Neural cell (in vitro differentiated cells): ENCODE measurements at regions not wholly inside any gene's neighbourhood (a gene's known extent, or its start where the extent isn't known, plus 50 kb on each side); places are given as distances from the start of the nearest gene placed in this dataset.

Source experiments
- H2AFZ ChIP-seq: fragments of 200-600, 300-800 bp; sonication (generic), shearing (Covaris generic); 2 replicates; pipeline ENCODE4 v1.6.0; 2014; ENCODE audit warnings: low read depth, mild to moderate bottlenecking, antibody characterized with exemption, low read length, moderate library complexity
- H3F3A ChIP-seq: fragments of 200-600 bp; shearing (Covaris generic); 2 replicates; pipeline ENCODE4 v1.6.1; 2016; ENCODE audit warnings: mild to moderate bottlenecking, moderate library complexity, mixed read lengths, antibody characterized with exemption, low read length; ENCODE audit not compliant: insufficient read depth, poor library complexity, severe bottlenecking
- H3K27ac ChIP-seq: fragments of 200-600, 300-800 bp; sonication (generic), shearing (Covaris generic); 2 replicates; pipeline ENCODE4 v1.5.1; 2014; ENCODE audit warnings: mild to moderate bottlenecking, low read length, moderate library complexity
- H3K27me3 ChIP-seq: fragments of 300-800, 200-600 bp; sonication (generic), shearing (Covaris generic); 2 replicates; pipeline ENCODE4 v1.6.0; 2014; ENCODE audit warnings: mild to moderate bottlenecking, low read depth, low read length, moderate library complexity; ENCODE audit not compliant: insufficient read depth
- H3K36me3 ChIP-seq: fragments of 300-800, 200-600 bp; sonication (generic), shearing (Covaris generic); 2 replicates; pipeline ENCODE4 v1.5.1; 2014; ENCODE audit warnings: mild to moderate bottlenecking, antibody characterized with exemption, low read length, moderate library complexity; ENCODE audit not compliant: insufficient read depth
- H3K4me2 ChIP-seq: fragments of 300-800, 200-600 bp; sonication (generic), shearing (Covaris generic); 2 replicates; pipeline ENCODE4 v1.6.0; 2014; ENCODE audit warnings: mild to moderate bottlenecking, low read length
- H3K4me3 ChIP-seq: fragments of 300-800, 200-600 bp; sonication (generic), shearing (Covaris generic); 2 replicates; pipeline ENCODE4 v1.5.1; 2014; ENCODE audit warnings: mild to moderate bottlenecking, low read length, moderate library complexity
- H3K79me2 ChIP-seq: fragments of 200-600 bp; shearing (Covaris generic); replicated peaks from 2 replicates; pipeline ENCODE4 v1.6.0; 2014; ENCODE audit warnings: mild to moderate bottlenecking, low read length, moderate library complexity; ENCODE audit not compliant: insufficient read depth
- H3K9ac ChIP-seq: fragments of 300-800, 200-600 bp; sonication (generic), shearing (Covaris generic); 2 replicates; pipeline ENCODE4 v1.6.1; 2016; ENCODE audit warnings: mild to moderate bottlenecking, low read length, mixed read lengths
- H3K9me2 ChIP-seq: fragments of 200-600 bp; shearing (Covaris generic); 2 replicates; pipeline ENCODE4 v1.6.1; 2016; ENCODE audit warnings: mild to moderate bottlenecking, low read length, mixed read lengths; ENCODE audit not compliant: insufficient read depth
- H3K9me3 ChIP-seq: fragments of 200-600, 300-800 bp; sonication (generic), shearing (Covaris generic); 2 replicates; pipeline ENCODE4 v1.6.1; 2016; ENCODE audit warnings: mild to moderate bottlenecking, mixed run types, low read length, moderate library complexity, mixed read lengths
- H4K20me1 ChIP-seq: fragments of 200-600 bp; shearing (Covaris generic); 2 replicates; pipeline ENCODE4 v1.6.1; 2016; ENCODE audit warnings: mild to moderate bottlenecking, mixed run types; ENCODE audit not compliant: insufficient read depth
- EP300 ChIP-seq: fragments of 450-650 bp; conservative IDR thresholded peaks from 2 replicates; pipeline ENCODE4 v1.6.1; 2014; ENCODE audit warnings: antibody characterized with exemption, mild to moderate bottlenecking, moderate library complexity; ENCODE audit not compliant: poor library complexity, severe bottlenecking
- EZH2 ChIP-seq: fragments of 200-600, 300-800 bp; shearing (Covaris generic), sonication (generic); IDR thresholded peaks from 2 replicates; pipeline ENCODE4 v1.6.1; 2014; ENCODE audit warnings: antibody characterized with exemption, low read length, borderline replicate concordance, mild to moderate bottlenecking; ENCODE audit not compliant: insufficient read depth, poor library complexity, severe bottlenecking
- MXI1 ChIP-seq: fragments of 450-650 bp; conservative IDR thresholded peaks from 2 replicates; pipeline ENCODE4 v1.6.1; 2014; ENCODE audit warnings: antibody characterized with exemption, mild to moderate bottlenecking; ENCODE audit not compliant: poor library complexity, severe bottlenecking
- POLR2AphosphoS5 ChIP-seq: IDR thresholded peaks from 2 replicates; pipeline ENCODE4 v1.6.1; 2012
- RAD21 ChIP-seq: fragments of 450-650 bp; conservative IDR thresholded peaks from 2 replicates; pipeline ENCODE4 v1.6.1; 2014; ENCODE audit warnings: antibody characterized with exemption, mild to moderate bottlenecking, moderate library complexity
- SMC3 ChIP-seq: fragments of 450-650 bp; conservative IDR thresholded peaks from 2 replicates; pipeline ENCODE4 v1.6.1; 2014; ENCODE audit warnings: antibody characterized with exemption, mild to moderate bottlenecking, moderate library complexity; ENCODE audit not compliant: poor library complexity
- TAF1 ChIP-seq: IDR thresholded peaks from 2 replicates; pipeline ENCODE4 v1.6.1; 2012; ENCODE audit warnings: low read depth
- TF ChIP-seq, protein P1 (sequence below): IDR thresholded peaks from 2 replicates; pipeline ENCODE4 v1.6.1; 2012; ENCODE audit warnings: borderline replicate concordance
- TF ChIP-seq, protein P2 (sequence below): fragments of 450-650 bp; IDR thresholded peaks from 2 replicates; pipeline ENCODE4 v1.5.1; 2014; ENCODE audit warnings: antibody characterized with exemption, mild to moderate bottlenecking, moderate library complexity; ENCODE audit not compliant: poor library complexity, severe bottlenecking

DNA sequence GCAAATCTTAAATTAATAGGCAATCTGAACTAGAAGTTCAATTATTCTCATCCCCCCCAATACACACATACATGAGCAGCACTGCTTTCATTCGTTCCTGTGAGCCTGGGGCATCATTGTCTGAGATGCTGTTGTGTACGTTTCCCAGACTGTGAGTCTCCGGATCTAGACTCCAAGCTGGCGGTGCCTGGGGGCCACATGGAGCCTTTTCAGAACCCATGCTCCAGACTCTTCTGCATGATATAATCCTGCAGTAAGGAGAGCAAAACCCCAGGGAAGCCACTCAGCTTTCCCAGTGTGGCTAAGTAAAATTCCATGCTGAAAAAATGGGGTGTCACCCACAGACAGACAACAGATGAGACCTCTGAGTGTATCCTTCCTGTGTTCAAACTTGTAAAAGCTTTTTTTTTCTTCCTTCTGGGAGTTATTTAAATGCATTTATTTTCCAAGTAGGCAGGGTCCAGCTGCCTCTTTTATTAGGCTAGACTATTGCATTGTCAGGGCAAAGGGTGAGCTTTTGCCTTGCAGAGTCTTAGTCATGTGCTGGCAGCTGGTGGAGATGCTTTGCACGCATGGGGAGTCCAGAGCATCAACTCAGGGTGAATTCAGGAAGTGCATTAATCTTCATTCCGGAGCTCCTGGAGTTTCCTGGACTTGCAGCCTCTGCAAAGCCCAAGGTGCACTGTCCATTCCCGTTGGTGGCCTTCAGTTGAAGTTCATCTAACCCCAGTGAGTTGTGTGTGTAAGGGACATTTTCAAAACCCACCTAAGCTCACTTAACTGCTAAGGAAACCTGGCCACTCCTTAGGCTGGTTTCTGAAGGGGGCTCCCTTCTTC, 185.7 kb upstream of the ADO start:
- Histone ChIP-seq H4K20me1 (no peaks in the 10 kb centered on the region), H3K27me3 (no peaks in the 10 kb centered on the region), H3K79me2 (no peaks in the 10 kb centered on the region), H3K4me2 (no peak overlapping the region), H2AFZ (no peak overlapping the region), H3F3A (no peaks in the 10 kb centered on the region), H3K9ac (no peak overlapping the region), H3K9me3 (no peaks in the 10 kb centered on the region), H3K27ac (no peak overlapping the region), H3K36me3 (no peaks in the 10 kb centered on the region), H3K9me2 (no peaks in the 10 kb centered on the region), H3K4me3 (no peak overlapping the region)
- TF ChIP-seq TAF1, result no peak
- no peak for TF ChIP-seq SMC3
- TF ChIP-seq RAD21, result no peak
- TF ChIP-seq, protein P1, sequence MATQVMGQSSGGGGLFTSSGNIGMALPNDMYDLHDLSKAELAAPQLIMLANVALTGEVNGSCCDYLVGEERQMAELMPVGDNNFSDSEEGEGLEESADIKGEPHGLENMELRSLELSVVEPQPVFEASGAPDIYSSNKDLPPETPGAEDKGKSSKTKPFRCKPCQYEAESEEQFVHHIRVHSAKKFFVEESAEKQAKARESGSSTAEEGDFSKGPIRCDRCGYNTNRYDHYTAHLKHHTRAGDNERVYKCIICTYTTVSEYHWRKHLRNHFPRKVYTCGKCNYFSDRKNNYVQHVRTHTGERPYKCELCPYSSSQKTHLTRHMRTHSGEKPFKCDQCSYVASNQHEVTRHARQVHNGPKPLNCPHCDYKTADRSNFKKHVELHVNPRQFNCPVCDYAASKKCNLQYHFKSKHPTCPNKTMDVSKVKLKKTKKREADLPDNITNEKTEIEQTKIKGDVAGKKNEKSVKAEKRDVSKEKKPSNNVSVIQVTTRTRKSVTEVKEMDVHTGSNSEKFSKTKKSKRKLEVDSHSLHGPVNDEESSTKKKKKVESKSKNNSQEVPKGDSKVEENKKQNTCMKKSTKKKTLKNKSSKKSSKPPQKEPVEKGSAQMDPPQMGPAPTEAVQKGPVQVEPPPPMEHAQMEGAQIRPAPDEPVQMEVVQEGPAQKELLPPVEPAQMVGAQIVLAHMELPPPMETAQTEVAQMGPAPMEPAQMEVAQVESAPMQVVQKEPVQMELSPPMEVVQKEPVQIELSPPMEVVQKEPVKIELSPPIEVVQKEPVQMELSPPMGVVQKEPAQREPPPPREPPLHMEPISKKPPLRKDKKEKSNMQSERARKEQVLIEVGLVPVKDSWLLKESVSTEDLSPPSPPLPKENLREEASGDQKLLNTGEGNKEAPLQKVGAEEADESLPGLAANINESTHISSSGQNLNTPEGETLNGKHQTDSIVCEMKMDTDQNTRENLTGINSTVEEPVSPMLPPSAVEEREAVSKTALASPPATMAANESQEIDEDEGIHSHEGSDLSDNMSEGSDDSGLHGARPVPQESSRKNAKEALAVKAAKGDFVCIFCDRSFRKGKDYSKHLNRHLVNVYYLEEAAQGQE, result no peak
- no peak for TF ChIP-seq EP300
- TF ChIP-seq POLR2AphosphoS5, result no peak
- TF ChIP-seq EZH2, result no peak
- TF ChIP-seq, protein P2, sequence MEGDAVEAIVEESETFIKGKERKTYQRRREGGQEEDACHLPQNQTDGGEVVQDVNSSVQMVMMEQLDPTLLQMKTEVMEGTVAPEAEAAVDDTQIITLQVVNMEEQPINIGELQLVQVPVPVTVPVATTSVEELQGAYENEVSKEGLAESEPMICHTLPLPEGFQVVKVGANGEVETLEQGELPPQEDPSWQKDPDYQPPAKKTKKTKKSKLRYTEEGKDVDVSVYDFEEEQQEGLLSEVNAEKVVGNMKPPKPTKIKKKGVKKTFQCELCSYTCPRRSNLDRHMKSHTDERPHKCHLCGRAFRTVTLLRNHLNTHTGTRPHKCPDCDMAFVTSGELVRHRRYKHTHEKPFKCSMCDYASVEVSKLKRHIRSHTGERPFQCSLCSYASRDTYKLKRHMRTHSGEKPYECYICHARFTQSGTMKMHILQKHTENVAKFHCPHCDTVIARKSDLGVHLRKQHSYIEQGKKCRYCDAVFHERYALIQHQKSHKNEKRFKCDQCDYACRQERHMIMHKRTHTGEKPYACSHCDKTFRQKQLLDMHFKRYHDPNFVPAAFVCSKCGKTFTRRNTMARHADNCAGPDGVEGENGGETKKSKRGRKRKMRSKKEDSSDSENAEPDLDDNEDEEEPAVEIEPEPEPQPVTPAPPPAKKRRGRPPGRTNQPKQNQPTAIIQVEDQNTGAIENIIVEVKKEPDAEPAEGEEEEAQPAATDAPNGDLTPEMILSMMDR, result no peak
- TF ChIP-seq MXI1, result no peak

DNA sequence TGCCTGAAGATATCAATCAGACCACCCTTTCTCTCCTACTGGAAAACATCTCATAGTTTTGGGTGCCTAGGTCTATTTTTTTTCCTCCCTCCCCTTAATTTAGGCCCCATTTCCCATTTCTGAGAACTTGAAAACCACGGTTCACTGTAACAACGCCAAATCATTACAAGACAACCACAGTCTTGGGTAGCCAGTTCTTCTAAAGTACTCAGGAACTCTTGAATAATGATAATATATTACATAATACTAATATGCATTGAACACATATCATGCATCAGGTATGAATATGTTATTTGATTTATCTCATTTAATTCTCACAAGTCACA, 185.1 kb upstream of the ADO start:
- H3K79me2 ChIP-seq, result no peaks in the 10 kb centered on the region
- no peaks in the 10 kb centered on the region for H3K9me3 ChIP-seq
- no peak overlapping the region for H2AFZ ChIP-seq
- TF ChIP-seq RAD21 (no peak), EP300 (no peak), POLR2AphosphoS5 (no peak), EZH2 (no peak), SMC3 (no peak), TAF1 (no peak), MXI1 (no peak)
- TF ChIP-seq, protein P1, result no peak
- TF ChIP-seq, protein P2, result no peak
- H3F3A ChIP-seq, result no peaks in the 10 kb centered on the region
- H3K36me3 ChIP-seq, result no peaks in the 10 kb centered on the region
- H3K27ac ChIP-seq, result no peak overlapping the region
- no peak overlapping the region for H3K4me3 ChIP-seq
- no peak overlapping the region for H3K4me2 ChIP-seq
- H3K27me3 ChIP-seq, result no peaks in the 10 kb centered on the region
- no peak overlapping the region for H3K9ac ChIP-seq
- no peaks in the 10 kb centered on the region for H3K9me2 ChIP-seq
- H4K20me1 ChIP-seq, result no peaks in the 10 kb centered on the region
